C4-2B (cell line): ENCODE measurements at regions not wholly inside any gene's neighbourhood (a gene's known extent, or its start where the extent isn't known, plus 50 kb on each side); places are given as distances from the start of the nearest gene placed in this dataset.

ENCODE experiments used
- CTCF ChIP-seq: fragments of 450-650 bp; conservative IDR thresholded peaks from 2 replicates; pipeline ENCODE4 v1.5.1; 2017; ENCODE audit warnings: mild to moderate bottlenecking
- ZFX ChIP-seq: fragments of 450-650 bp; IDR thresholded peaks from 2 replicates; pipeline ENCODE4 v1.6.1; 2017

- TF ChIP-seq CTCF (no peak), ZFX (no peak)
These were observed 1029.5 kb upstream of the INTU start for GRCh38 chr4:126603210-126603609.
